ENCODE measurements at regions not wholly inside any gene's neighbourhood (a gene's known extent, or its start where the extent isn't known, plus 50 kb on each side); places are given as distances from the start of the nearest gene placed in this dataset.

DNA sequence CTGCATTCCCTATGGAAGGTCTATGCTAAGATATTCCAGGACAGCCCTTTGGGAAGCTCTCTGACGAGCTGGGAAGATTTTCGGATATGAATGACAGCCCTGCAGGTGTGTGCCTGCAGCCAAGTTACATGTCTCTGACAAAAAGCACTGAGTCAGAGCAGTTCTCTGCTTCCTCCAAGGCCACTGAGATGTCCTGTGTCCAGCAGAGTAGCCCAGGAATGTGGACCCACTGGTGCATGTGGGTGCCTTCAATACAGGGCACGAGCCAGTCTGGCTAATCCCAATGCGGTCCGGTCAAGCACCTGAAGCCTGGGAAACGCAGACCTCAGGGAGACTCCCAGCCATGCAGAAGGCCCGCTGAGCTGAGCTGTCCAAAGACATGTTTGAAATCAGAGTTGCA, 565.7 kb downstream of the TCERG1L start:
- H3K36me3 ChIP-seq, result no peaks in the 10 kb centered on the region
- no peaks in the 10 kb centered on the region for H3K4me1 ChIP-seq
- peak; percentile 42 for DNase-seq

DNA sequence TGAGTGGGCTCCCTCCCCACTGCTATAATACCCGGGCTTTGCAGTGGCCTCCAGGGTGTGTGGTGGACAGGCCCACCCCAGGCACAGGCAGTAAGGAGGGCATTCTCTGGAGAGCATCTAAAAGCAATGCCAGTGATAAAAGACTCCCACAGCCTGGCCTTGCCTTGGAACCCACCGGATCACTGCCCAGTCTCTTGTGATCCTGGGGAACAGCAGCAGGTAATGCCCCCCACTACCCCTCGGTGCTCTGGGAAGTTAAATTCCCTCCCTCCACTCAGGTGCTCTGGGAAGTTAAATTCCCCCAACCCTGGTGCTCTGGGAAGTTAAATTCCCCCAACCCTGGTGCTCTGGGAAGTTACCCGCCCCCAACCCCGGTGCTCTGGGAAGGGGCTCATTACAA, 565.2 kb downstream of the TCERG1L start:
- WGBS, 5 donors, result 66 to 85% (median 78%) methylated on average over 4 to 5 of the region's 5 CpGs
- Histone ChIP-seq H3K36me3 (no peaks in the 10 kb centered on the region), H3K27ac (no peak overlapping the region), H3K9me3 (no peaks in the 10 kb centered on the region), H3K4me3 (no peak overlapping the region), H3K4me1 (no peaks in the 10 kb centered on the region), H3K27me3 (replicated peaks in 1 of 7) (peaks cover 0 to 10% (median 0%) of the 10 kb centered on the region in 7 donors)
- peak; percentile 32 for DNase-seq
- TF ChIP-seq CTCF (IDR thresholded peaks at IDR 0.05 in 8 of 11, conservative IDR thresholded peaks at IDR 0.05 in 3 of 11) (no peak), POLR2A (IDR thresholded peaks at IDR 0.05) (no peak), POLR2AphosphoS5 (IDR thresholded peaks at IDR 0.05) (no peak)
- intact Hi-C loops (cut with DNase I; ENCODE audit: low total_unique reads), result no loop called here

More for the DNA sequence above, 565.7 kb downstream of the TCERG1L start:
- H3K9me3 ChIP-seq, result no peaks in the 10 kb centered on the region
- H3K27ac ChIP-seq, result no peak overlapping the region
- intact Hi-C loops (cut with DNase I; ENCODE audit: low total_unique reads), result no loop called here
- no peak for TF ChIP-seq POLR2AphosphoS5 (IDR thresholded peaks at IDR 0.05)
- TF ChIP-seq POLR2A (IDR thresholded peaks at IDR 0.05), result no peak
- TF ChIP-seq CTCF (IDR thresholded peaks at IDR 0.05 in 8 of 11, conservative IDR thresholded peaks at IDR 0.05 in 3 of 11), result no peak
- peaks cover 0 to 10% (median 0%) of the 10 kb centered on the region in 7 donors for H3K27me3 ChIP-seq (replicated peaks in 1 of 7)
- WGBS, 5 donors, result 65 to 86% (median 71%) methylated on average over 7 of the region's 7 CpGs
- no peak overlapping the region for H3K4me3 ChIP-seq

DNA sequence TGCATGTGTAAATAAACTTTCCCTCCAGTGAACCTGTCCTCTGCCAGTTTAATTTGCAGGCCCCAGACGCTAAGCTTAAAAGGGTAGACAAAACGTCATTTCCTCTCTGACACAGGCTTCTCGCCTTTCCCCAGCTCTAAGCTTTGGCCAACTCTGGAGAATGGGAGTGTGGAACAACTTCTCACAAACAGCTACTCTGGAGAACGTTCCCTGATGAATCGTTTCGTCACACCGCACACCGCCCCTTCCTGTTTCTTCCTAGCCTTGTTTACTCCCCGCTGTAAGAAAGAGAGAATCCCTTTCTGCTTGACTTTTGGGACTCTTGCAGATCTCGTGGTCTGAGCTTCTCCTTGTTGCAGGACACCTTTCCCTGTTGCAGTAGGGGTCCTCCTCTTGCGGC, 564.2 kb downstream of the TCERG1L start:
- peak; percentile 25 for DNase-seq
- H3K36me3 ChIP-seq, result no peaks in the 10 kb centered on the region
- intact Hi-C loops (cut with DNase I; ENCODE audit: low total_unique reads), result no loop called here
- H3K27ac ChIP-seq, result no peak overlapping the region
- no peaks in the 10 kb centered on the region for H3K9me3 ChIP-seq
- peaks cover 0 to 10% (median 0%) of the 10 kb centered on the region in 7 donors for H3K27me3 ChIP-seq (replicated peaks in 1 of 7)
- 50 to 60% (median 55%) methylated on average over 11 of the region's 11 CpGs for WGBS, 5 donors
- TF ChIP-seq POLR2A (IDR thresholded peaks at IDR 0.05) (no peak), CTCF (IDR thresholded peaks at IDR 0.05 in 8 of 11, conservative IDR thresholded peaks at IDR 0.05 in 3 of 11) (no peak), POLR2AphosphoS5 (IDR thresholded peaks at IDR 0.05) (no peak)
- H3K4me3 ChIP-seq, result no peak overlapping the region
- no peaks in the 10 kb centered on the region for H3K4me1 ChIP-seq

GRCh38 chr10:130747946-130748345, 563.6 kb downstream of the TCERG1L start:
- intact Hi-C loops (cut with DNase I; ENCODE audit: low total_unique reads), result no loop called here
- H3K4me1 ChIP-seq, result no peaks in the 10 kb centered on the region

More at GRCh38 chr10:130747946-130748345, 563.6 kb downstream of the TCERG1L start:
- Histone ChIP-seq H3K9me3 (no peaks in the 10 kb centered on the region), H3K27me3 (replicated peaks in 1 of 7) (peaks cover 0 to 10% (median 0%) of the 10 kb centered on the region in 7 donors), H3K27ac (no peak overlapping the region), H3K4me3 (no peak overlapping the region), H3K36me3 (no peaks in the 10 kb centered on the region)
- DNase-seq, result peak; percentile 55
- TF ChIP-seq POLR2AphosphoS5 (IDR thresholded peaks at IDR 0.05), result no peak
- no peak for TF ChIP-seq CTCF (IDR thresholded peaks at IDR 0.05 in 8 of 11, conservative IDR thresholded peaks at IDR 0.05 in 3 of 11)
- TF ChIP-seq POLR2A (IDR thresholded peaks at IDR 0.05), result no peak
- WGBS, 5 donors, result 87 to 91% (median 88%) methylated on average over 13 of the region's 13 CpGs
